ENCODE measurements at regions not wholly inside any gene's neighbourhood (a gene's known extent, or its start where the extent isn't known, plus 50 kb on each side); places are given as distances from the start of the nearest gene placed in this dataset.

DNA sequence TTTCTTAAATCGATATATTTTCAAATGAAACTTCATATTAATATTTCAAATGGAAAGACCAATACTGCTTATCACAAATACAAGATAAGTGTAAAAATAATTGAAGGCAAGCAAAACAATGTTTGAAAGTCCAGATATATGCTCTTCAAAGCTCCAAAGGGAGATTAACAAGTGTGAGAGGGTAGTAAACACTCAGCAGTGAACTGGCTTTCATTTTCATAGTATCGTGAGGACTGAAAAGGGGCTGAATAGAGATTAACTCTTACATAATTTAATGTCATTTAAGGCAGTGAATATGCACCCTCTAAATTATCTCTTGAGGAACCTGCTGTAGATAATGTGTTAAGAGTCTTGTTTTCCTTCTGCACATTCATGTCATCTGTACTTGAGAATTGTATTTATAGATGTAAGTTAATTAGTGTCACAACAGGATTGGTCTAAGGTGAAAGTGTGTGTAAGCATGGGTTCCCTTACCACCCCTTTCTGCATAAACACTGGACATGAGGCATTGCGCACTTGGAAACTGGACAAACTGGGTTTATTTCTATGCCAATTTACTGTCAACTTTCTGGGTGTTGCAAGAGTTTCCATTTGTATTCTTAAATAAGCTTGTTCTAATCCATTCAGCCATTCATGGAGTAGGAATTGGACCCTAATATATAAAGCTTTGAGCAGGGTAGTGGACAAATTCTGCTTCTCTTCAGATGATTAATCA lies 76.7 kb upstream of the SESTD1 start:
- TF ChIP-seq, protein P1, sequence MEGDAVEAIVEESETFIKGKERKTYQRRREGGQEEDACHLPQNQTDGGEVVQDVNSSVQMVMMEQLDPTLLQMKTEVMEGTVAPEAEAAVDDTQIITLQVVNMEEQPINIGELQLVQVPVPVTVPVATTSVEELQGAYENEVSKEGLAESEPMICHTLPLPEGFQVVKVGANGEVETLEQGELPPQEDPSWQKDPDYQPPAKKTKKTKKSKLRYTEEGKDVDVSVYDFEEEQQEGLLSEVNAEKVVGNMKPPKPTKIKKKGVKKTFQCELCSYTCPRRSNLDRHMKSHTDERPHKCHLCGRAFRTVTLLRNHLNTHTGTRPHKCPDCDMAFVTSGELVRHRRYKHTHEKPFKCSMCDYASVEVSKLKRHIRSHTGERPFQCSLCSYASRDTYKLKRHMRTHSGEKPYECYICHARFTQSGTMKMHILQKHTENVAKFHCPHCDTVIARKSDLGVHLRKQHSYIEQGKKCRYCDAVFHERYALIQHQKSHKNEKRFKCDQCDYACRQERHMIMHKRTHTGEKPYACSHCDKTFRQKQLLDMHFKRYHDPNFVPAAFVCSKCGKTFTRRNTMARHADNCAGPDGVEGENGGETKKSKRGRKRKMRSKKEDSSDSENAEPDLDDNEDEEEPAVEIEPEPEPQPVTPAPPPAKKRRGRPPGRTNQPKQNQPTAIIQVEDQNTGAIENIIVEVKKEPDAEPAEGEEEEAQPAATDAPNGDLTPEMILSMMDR (IDR thresholded peaks at IDR 0.05), result no peak
- no peak for TF ChIP-seq EP300 (IDR thresholded peaks at IDR 0.05)
- TF ChIP-seq POLR2A (IDR thresholded peaks at IDR 0.05), result no peak

Measured in stomach (tissue), 4 donors.